Activated CD8-positive, alpha-beta memory T cell treated with anti-CD3 and anti-CD28 coated beads for 1 hour (primary cell): ENCODE measurements at regions not wholly inside any gene's neighbourhood (a gene's known extent, or its start where the extent isn't known, plus 50 kb on each side); places are given as distances from the start of the nearest gene placed in this dataset.
"Not testable (repeated sequence)": the region's sequence is repeated elsewhere in the genome, so short reads cannot be mapped to it uniquely, and the experiment has no call there.

ENCODE experiments used
- DNase-seq, 2 donors: peaks; one replicate each; pipeline ENCODE4 v3.0.0-alpha.2; 2020; ENCODE audit warnings: low read depth in 1 of 2; ENCODE audit errors: extremely low read depth in 1 of 2

DNA sequence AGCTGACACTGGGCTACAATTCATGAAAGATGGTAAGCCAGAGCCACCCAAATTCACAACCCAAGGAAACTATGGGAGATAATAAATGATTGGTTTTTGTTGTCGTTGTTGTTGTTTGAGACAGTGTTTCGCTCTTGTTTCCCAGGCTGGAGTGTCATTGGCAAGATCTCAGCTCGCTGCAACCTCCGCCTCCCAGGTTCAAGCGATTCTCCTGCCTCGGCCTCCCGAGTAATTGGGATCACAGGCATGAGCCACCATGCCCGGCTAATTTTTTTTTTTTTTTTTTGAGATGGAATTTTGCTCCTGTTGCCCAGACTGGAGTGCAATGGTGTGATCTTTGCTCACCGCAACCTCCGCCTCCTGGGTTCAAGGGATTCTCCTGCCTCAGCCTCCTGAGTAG lies 65.9 kb upstream of the METTL9 start:
- not testable (repeated sequence) for DNase-seq

DNA sequence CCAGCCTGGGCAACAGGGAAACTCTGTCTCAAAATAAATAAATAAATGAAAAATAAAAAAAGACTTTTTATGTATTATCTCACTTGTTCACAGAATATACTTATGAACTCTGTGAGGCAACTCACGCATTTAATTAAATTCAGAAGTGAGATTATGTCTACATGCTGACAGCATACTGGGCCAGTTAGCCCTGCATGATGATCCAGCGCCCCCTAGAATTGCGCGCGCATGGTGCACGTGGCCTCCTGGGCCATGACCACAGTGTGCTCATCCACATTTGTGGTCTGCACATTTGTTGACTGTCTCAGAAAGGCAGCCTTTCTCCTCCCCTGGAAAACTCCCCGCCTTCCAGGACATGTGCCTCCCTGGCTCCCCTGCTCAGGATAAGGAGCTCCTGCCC lies 64.8 kb upstream of the METTL9 start:
- DNase-seq: not testable (repeated sequence)

DNA sequence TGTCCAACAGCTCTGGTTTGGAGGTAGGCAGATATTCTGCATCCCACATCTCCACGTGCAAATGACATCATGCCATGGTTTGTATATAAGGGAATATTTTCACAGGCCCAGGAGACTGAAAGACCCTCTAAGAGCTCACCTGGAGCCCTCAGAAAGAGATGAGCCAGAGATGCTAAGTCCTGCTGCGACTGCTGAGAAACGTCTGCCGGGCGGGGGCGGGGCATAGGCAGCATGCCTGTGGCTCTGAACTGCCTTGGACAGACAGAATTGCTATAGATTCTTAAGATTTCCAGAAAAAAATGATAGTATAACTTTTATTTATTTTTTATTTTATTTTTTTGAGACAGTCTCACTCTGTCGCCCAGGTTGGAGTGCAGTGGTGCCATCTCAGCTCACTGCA lies 64.2 kb upstream of the METTL9 start:
- DNase-seq: not testable (repeated sequence)

DNA sequence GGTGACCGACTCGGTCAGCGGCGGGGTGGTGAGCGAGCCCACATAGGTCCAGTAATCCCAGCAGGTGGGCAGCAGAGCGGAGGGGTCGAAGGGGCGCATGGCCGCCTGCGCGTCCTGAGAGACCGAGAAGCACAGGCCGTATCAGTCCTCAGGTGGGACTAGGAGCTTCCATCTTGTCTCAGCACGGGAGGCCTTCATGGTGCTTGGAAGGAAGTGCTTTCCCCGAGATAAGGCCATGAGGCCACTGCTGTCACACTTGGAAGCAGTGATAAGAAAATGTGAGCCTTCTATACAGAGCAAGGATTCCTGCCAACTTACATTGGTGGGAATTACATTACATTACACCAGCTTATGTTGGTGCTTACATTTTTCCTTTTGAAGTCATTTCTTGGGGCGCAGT lies 62.6 kb upstream of the METTL9 start:
- not testable (repeated sequence) for DNase-seq

DNA sequence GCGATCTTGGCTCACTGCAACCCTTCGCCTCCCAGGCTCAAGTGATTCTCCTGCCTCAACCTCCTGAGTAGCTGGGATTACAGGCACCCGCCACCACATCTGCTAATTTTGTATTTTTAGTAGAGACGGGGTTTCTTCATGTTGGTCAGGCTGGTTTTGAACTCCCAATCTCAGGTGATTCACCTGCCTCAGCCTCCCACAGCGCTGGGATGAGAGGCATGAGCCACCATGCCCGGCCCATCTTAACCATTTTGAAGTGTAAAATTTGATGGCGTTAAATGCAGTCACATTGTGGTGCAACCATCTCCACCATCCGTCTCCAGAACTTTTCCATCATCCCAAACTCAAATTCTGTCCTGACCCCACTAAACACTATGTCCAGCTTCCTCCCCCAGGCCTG lies 61.8 kb upstream of the METTL9 start:
- DNase-seq: not testable (repeated sequence)

DNA sequence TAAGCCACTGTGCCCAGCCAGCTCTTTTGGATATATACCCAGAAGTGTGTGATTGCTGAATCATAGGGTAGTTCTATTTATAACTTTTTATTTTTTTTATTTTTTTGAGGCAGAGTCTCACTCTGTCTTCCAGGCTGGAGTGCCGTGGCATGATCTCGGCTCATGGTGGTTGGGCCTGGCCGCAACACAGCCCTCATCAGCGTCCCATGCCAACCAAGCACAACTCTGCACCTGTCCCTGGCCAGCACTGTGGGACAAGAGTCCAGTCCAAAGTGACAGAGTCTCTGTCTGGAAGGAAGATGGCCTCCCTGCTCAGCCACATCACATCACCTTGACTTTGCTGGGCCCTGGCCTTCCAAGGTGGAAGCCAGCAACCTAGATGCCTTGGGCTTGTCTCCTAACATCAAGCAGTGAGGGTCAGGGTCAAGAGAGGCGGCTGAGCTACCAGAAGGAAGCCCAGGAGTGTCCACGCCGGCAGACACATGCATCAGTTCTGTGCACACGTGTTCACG lies 60.2 kb upstream of the METTL9 start:
- DNase-seq: not testable (repeated sequence)

DNA sequence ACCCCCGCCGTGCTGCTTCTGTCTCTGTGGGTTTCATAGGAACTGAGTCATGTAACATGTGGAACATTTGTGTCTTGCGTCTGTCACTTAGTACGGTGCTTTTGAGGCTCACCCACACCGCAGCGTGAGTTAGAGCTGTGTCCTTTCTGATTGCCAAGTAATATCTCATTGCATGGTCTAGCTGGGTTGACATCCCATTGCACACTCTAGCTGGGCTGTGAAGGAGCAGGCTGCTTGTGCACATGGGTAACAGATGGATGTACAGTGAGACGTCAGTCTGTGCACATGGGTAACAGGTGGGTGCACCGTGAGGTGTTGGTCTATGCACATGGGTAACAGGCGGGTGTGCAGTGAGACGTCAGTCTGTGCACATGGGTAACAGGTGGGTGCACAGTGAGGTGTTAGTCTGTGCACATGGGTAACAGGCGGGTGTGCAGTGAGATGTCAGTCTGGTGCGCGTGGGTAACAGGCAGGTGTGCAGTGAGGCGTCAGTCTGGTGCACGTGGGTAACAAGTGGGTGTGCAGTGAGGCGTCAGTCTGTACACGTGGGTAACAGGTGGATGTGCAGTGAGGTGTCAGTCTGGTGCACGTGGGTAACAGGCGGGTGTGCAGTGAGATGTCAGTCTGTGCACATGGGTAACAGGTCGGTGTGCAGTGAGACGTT lies 58.5 kb upstream of the METTL9 start:
- not testable (repeated sequence) for DNase-seq

DNA sequence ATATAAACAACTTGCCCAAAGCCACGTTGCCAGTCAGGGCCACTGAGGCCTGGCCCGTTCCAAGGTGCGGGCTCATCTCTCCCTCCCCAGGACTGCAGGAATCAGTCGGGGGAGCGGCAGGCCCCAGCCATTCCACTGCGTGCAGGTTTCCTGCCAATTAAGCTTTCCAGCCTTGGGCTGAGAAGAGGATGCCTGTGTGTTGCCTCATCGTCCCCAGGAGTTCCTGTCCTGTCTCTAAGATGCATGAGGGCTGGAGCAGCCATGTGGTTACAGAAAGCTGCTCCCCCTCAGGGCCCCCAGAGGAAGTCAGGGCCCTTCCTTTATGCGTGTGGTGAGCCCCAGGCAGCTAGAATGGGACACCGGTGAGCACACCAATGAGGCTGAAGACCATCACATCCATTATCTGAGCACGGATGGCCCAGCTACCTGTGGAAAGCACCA lies 57.7 kb upstream of the METTL9 start:
- DNase-seq: not testable (repeated sequence)

DNA sequence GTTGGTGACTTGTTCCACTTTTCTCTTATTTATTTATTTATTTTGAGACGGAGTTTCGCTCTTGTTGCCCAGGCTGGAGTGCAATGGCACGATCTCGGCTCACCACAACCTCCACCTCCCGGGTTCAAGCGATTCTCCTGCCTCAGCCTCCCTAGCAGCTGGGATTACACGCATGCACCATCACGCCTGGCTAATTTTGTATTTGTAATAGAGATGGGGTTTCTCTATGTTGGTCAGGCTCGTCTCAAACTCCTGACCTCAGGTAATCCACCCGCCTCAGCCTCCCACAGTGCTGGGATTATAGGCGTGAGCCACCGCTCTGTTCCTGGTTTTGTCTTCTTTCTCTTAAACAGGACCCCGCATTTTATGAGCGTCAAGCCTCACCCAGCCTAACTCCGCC lies 57.3 kb upstream of the METTL9 start:
- not testable (repeated sequence) for DNase-seq

DNA sequence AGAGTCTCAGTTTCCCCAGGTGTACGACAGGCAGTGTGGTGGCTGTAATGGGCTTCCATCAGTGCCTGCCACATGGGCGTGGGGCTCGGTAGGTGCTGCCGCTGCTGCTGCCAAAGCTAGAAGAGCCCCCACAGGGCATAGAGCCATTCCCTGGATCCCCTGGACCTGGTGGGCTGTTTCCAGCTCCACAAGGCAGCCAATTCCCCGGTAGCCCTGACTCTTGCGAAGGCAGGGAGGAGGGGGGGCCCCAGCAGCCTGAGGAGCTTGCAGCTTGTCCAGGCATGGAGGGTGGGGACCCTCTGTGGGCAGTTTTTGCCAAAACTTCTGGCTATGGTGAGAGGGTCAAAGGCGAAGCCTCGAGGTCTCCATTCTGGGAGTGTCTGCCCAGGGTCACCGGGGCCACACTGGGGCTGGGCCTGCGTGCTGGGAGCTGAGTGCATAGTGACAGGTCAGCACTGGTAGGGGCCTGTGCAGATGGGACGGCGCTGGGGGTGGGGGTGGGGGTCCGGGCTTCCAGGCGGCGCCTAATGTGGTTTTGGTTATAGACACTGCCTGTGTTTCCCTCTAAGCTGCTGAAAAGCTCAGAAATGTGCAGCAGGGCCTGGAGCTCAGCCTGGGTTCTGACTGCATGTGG lies 56.8 kb upstream of the METTL9 start:
- DNase-seq: not testable (repeated sequence)

DNA sequence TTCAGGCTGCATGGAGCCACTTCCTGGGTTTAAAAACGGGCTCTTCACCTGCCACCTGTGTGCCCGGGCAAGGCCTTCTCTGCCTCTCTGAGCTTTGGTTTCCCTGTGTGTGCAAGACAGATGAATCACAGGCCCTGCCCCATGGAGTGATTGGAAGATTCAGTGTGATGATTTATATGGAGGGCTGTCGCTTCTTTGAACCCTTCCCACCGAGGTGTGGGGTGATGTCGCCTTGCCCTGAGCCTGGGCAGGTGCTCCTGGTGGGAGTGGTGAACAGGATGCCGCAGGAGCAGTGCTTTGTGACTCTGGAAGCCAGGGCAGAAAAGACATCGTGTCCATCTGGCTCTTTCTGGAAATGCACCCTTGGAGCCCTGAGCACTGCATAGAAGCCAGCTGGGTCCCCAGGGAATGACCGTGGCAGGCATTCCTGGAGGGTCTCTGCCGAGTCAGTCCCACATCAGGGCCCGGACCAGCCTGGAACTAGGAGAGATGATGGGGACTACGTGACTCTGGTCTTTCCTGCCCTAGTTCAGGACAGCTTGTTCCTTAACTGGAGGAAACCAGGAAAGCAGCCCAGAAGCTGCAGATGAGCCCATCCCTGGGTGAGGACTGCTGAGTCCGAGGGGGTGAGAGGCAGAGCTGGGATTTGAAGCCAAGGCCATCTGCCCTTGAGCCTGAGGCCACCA lies 56.1 kb upstream of the METTL9 start:
- not testable (repeated sequence) for DNase-seq

DNA sequence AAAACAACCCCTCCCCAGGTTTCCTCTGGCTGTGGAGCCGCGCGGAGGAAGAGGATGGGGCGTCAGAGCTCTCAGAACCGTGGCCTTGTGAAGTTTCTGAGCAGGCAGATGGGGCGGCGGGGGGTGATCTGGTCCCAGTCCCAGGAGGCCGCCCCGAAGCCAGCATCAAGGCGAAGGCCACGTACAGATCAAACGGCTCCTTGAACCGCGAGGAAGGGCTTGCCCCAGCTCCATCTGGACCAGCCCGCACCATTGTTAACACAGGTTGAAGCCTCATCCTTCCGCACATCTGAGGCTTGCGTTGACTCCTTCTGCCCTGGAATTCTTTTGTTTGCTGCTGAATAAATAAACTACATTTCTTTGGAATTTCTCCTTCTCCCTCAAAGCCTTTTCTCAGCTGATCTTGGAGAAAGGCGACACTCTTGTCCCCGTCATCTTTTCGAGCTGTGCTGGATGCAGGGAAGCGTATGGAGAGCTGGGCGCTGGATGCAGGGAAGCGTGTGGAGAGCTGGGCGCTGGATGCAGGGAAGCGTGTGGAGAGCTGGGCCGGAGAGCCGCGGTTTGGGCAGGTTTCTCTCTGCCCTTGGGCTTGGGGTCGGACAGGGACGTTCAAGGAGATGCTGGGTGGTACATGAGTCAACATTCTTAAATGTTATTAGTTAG lies 53.6 kb upstream of the METTL9 start:
- DNase-seq: not testable (repeated sequence)

DNA sequence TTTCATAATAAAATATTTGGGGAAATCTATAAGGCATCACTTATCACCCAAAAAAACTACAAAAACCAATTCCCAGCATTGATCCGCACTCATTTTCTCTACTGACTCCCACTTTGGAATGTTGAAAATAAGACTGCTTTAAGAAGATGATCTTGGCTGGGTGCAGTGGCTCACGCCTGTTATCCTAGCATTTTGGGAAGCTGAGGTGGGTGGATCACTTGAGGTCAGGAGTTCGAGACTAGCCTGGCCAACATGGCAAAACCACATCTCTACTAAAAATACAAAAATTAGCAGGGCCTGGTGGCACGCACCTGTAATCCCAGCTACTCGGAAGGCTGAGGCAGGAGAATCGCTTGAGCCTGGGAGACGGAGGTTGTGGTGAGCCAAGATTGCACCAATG lies 50.0 kb upstream of the METTL9 start:
- not testable (repeated sequence) for DNase-seq
